AG04450 (cell line): ENCODE measurements at regions not wholly inside any gene's neighbourhood (a gene's known extent, or its start where the extent isn't known, plus 50 kb on each side); places are given as distances from the start of the nearest gene placed in this dataset.

Experiments used
- CTCF ChIA-PET: fragments of 300-600, 350-600 bp; formaldehyde crosslinking; extraction: SDS; loops from one replicate; lab custom pipeline; 2022; ENCODE audit warnings: antibody characterized with exemption, inconsistent platforms; lab: Charles Lee
- POLR2A ChIA-PET: fragments of 350-600 bp; formaldehyde crosslinking; extraction: SDS; loops from one replicate; lab custom pipeline; 2021; ENCODE audit warnings: antibody characterized with exemption, inconsistent platforms; lab: Yijun Ruan, JAX
- DNase-seq: peaks from one replicate; pipeline ENCODE4 v3.0.0-alpha.2; 2011; ENCODE audit warnings: low read depth, low spot score
- H3K27ac ChIP-seq: one replicate; pipeline ENCODE4 v1.5.1; 2012; ENCODE audit warnings: low read depth, low read length, control low read depth
- H3K27me3 ChIP-seq: one replicate; pipeline ENCODE4 v1.6.0; 2012; ENCODE audit warnings: low read length; ENCODE audit not compliant: control insufficient read depth, insufficient read depth
- H3K4me3 ChIP-seq: 2 replicates; pipeline ENCODE4 v1.5.1; 2011; ENCODE audit warnings: mild to moderate bottlenecking, low read depth, low read length, control low read depth
- H3K9me3 ChIP-seq: 2 replicates; pipeline ENCODE4 v1.5.1; 2012; ENCODE audit warnings: low read length; ENCODE audit not compliant: control insufficient read depth, insufficient read depth
- CTCF ChIP-seq: IDR thresholded peaks from 2 replicates; pipeline ENCODE4 v1.5.1; 2011; ENCODE audit warnings: low read depth, low read length, control low read depth, inconsistent platforms

GRCh38 chr16:64590513-64590912, 531.4 kb downstream of the CDH11 start:
- no peak for TF ChIP-seq CTCF
- ChIA-PET CTCF (no interaction called here), POLR2A (no interaction called here)

GRCh38 chr16:64589836-64590235, 532.0 kb downstream of the CDH11 start:
- peak; percentile 2 for DNase-seq
- no peaks in the 10 kb centered on the region for H3K9me3 ChIP-seq
- H3K27me3 ChIP-seq: no peaks in the 10 kb centered on the region
- no peak overlapping the region for H3K27ac ChIP-seq
- no peak for TF ChIP-seq CTCF
- no peak overlapping the region for H3K4me3 ChIP-seq
- ChIA-PET POLR2A (no interaction called here), CTCF (no interaction called here)

More at GRCh38 chr16:64590513-64590912, 531.4 kb downstream of the CDH11 start:
- Histone ChIP-seq H3K27me3 (no peaks in the 10 kb centered on the region), H3K27ac (no peak overlapping the region), H3K9me3 (no peaks in the 10 kb centered on the region), H3K4me3 (no peak overlapping the region)
- DNase-seq: no peak

- ChIA-PET CTCF (no interaction called here), POLR2A (no interaction called here)
- TF ChIP-seq CTCF: no peak
- Histone ChIP-seq H3K9me3 (no peaks in the 10 kb centered on the region), H3K4me3 (no peak overlapping the region), H3K27ac (no peak overlapping the region), H3K27me3 (no peaks in the 10 kb centered on the region)
- no peak for DNase-seq
Measured at GRCh38 chr16:64586781-64587180, 535.1 kb downstream of the CDH11 start.

GRCh38 chr16:64585367-64585766, 536.5 kb downstream of the CDH11 start:
- H3K27ac ChIP-seq: no peak overlapping the region
- no peaks in the 10 kb centered on the region for H3K27me3 ChIP-seq
- no peak overlapping the region for H3K4me3 ChIP-seq
- DNase-seq: no peak
- ChIA-PET CTCF (no interaction called here), POLR2A (no interaction called here)
- no peaks in the 10 kb centered on the region for H3K9me3 ChIP-seq
- TF ChIP-seq CTCF: no peak

GRCh38 chr16:64580558-64580957, 541.3 kb downstream of the CDH11 start:
- Histone ChIP-seq H3K9me3 (no peaks in the 10 kb centered on the region), H3K27ac (no peak overlapping the region), H3K4me3 (no peak overlapping the region), H3K27me3 (no peaks in the 10 kb centered on the region)
- no peak for TF ChIP-seq CTCF
- no peak for DNase-seq
- ChIA-PET CTCF (no interaction called here), POLR2A (no interaction called here)
